Activated naive CD4-positive, alpha-beta T cell treated with anti-CD3 and anti-CD28 coated beads, Interleukin-2, amount 50 U/mL, for 72 hours (primary cell): ENCODE measurements at regions not wholly inside any gene's neighbourhood (a gene's known extent, or its start where the extent isn't known, plus 50 kb on each side); places are given as distances from the start of the nearest gene placed in this dataset.

Experiments used
- ATAC-seq, 2 donors: fragments of 150-1000 bp; cut with Tn5 transposase; 2 replicates each; pipeline ENCODE4 v1.10.0; 2021; ENCODE audit warnings: mild to moderate bottlenecking in 2 of 2, moderate library complexity in 2 of 2
- DNase-seq, 2 donors: peaks; one replicate each; pipeline ENCODE4 v3.0.0; 2021 to 2022; ENCODE audit warnings: low spot score in 2 of 2
- H3K27ac Mint-ChIP-seq, 2 donors: one replicate each; pipeline ENCODE4 v1.8.0; 2022; ENCODE audit warnings: mild to moderate bottlenecking in 2 of 2, mixed read lengths in 2 of 2
- H3K36me3 Mint-ChIP-seq, 2 donors: one replicate each; pipeline ENCODE4 v1.8.0; 2022; ENCODE audit warnings: mixed read lengths in 2 of 2
- H3K9me3 Mint-ChIP-seq, 2 donors: one replicate each; pipeline ENCODE4 v1.8.0; 2022; ENCODE audit warnings: mixed read lengths in 2 of 2

- Mint-ChIP-seq H3K9me3 (peaks cover 5 to 10% of the 10 kb centered on the region in 2 donors), H3K36me3 (no peaks in the 10 kb centered on the region), H3K27ac (no peak overlapping the region)
- no peak for DNase-seq
- no peak for ATAC-seq
These were observed 139.2 kb downstream of the RASSF9 start for GRCh38 chr12:85697003-85697402.

DNA sequence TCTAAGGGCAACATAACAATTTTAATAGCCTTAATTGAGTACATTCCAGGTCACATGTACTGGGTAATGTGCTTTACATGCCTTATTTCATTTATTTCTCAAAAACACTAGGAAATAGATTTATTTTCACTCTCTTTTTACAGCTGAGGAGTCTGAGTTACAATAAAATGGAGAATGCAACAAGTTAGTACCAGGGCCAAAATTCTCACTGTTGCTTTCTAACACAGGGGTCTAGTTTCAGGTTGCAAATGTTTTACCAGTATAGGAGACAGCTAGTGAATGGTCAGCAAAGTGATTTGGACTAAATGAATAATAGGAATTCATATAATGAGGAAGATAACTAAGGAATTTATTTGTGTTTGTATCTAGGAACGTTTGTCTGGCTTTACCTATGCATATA is 137.3 kb downstream of the RASSF9 start:
- DNase-seq (no peak), ATAC-seq (no peak)
- no peak overlapping the region for H3K27ac Mint-ChIP-seq
- H3K36me3 Mint-ChIP-seq = no peaks in the 10 kb centered on the region
- peaks cover 5 to 12% of the 10 kb centered on the region in 2 donors for H3K9me3 Mint-ChIP-seq

DNA sequence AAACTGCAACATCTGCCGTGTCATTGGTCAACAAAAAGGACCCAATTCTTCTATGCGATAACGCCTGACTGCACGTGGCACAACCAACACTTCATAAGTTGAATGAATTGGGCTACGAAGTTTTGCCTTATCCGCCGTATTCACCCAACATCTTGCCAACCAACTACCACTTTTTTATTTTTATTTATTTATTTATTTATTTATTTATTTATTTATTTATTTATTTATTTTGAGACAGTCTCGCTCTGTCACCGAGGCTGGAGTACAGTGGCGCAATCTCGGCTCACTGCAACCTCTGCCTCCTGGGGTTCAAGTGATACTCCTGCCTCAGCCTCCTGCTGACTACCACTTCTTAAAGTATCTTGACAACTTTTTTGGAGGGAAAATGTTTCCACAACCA is 127.4 kb downstream of the RASSF9 start:
- H3K36me3 Mint-ChIP-seq = no peaks in the 10 kb centered on the region
- no peak for DNase-seq
- H3K27ac Mint-ChIP-seq = no peak overlapping the region
- H3K9me3 Mint-ChIP-seq = peaks cover 7 to 16% of the 10 kb centered on the region in 2 donors
- no peak for ATAC-seq

DNA sequence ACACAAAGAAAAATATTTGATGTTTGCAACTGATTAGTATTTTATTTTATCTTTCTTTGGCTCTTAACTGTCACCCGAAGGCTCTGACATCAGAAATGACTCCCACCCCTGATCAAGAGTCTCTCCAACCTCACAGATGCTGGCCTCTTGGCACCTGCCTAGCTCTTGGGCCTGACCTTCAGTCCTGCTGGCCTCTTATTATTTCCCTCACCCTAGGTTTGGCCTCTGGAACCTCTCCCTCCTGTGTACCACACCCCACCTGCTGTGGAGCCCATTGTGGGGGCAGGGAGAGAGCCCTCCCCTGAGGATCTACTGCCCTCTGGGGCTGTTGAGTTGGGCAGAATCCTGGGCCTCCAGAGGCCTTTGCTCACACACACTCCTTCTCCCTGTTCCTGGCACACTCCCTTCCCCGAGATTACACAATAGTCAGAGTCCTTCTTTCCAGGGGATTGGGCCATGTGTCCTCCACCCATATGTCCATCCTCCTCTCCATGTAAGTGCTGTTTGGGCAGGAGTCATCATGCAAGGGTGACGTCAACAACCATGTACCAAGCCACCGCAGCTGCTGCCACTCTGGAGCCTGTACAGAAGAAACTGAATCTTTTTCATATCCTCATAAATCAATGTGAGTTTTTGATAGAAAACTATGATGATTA is 124.3 kb downstream of the RASSF9 start:
- Mint-ChIP-seq H3K36me3 (no peaks in the 10 kb centered on the region), H3K27ac (no peak overlapping the region), H3K9me3 (peaks cover 10% of the 10 kb centered on the region in 2 donors)
- no peak for ATAC-seq
- no peak for DNase-seq

- Mint-ChIP-seq H3K9me3 (peaks cover 14% of the 10 kb centered on the region in 2 donors), H3K27ac (no peak overlapping the region), H3K36me3 (no peaks in the 10 kb centered on the region)
- DNase-seq = no peak
- ATAC-seq = no peak
These were observed 122.8 kb downstream of the RASSF9 start for GRCh38 chr12:85713373-85713772.

DNA sequence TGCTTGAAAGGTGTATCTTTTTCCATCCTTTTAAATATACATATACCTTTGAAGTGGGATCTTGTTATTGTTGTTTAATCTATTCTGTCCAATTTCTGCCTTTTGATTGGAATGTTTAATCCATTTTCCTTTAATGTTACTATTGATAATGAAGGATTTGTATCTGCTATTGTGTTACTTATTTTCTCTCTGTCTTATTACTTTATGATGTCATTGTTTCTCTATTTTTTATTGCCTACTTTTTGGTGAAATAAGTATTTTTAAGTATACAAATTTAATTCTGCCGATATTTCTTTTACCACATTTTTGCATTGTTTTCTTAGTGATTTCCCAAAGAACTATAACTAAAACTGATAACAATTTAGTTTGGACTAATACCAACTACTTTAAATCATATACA is 121.8 kb downstream of the RASSF9 start:
- DNase-seq (no peak), ATAC-seq (no peak)
- H3K9me3 Mint-ChIP-seq = peaks cover 15% of the 10 kb centered on the region in 2 donors
- no peak overlapping the region for H3K27ac Mint-ChIP-seq
- H3K36me3 Mint-ChIP-seq = no peaks in the 10 kb centered on the region

DNA sequence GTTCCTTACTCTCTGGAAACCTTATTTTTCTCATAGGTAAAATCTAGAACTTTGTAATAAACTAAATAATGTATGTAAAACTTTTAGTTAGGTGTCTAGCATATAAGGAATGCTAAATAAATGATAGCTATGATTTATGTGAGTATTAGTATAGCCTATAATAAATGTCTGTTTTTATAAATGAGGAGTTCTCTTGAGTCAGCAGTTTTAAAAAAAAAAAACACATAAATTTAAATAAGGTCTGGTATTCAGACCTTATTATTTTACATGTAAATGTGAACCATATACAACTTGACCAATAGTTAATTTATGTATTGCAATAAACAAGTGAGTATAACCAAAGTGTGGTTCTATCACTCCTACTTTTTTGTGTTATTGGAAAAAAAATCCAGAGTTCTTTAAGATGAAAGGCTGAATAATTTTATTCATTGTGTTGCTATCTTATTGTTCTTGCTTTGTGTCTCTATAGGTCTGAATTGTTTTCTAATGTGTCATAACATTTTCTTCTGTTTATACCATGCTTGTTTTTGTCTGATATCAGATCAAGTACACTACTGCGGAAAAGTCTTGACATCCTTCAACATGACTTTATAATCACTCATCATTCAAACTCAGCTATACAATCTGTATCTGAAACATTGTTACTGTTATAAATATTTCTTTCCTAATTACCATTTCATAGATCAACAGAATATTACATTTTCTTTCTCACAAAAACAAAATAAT is 115.7 kb downstream of the RASSF9 start:
- H3K9me3 Mint-ChIP-seq = peaks cover 9 to 12% of the 10 kb centered on the region in 2 donors
- no peak overlapping the region for H3K27ac Mint-ChIP-seq
- no peak for DNase-seq

DNA sequence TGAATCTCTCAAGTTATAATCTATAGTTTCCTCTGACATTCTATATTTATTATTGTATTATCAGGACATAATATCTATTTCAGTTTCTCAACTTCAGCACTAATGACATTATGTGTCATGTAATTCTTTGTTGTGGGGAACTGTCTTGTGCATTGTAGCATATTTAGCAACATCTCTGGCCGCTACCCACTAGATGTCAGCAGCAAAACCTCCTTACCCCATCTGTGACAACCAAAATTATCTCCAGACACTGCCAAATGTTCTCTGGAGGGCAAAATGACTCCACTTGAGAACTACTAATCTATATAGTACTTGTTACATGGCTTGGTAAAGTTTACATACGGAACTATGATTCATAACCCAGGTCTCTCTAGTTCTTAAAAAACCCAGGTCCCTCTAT is 110.2 kb downstream of the RASSF9 start:
- peaks cover 3 to 4% of the 10 kb centered on the region in 2 donors for H3K9me3 Mint-ChIP-seq
- ATAC-seq (no peak), DNase-seq (no peak)
- H3K36me3 Mint-ChIP-seq = no peaks in the 10 kb centered on the region
- no peak overlapping the region for H3K27ac Mint-ChIP-seq

More for the DNA sequence above, 115.7 kb downstream of the RASSF9 start:
- ATAC-seq = no peak
- no peaks in the 10 kb centered on the region for H3K36me3 Mint-ChIP-seq

- H3K9me3 Mint-ChIP-seq = no peaks in the 10 kb centered on the region
- H3K36me3 Mint-ChIP-seq = no peaks in the 10 kb centered on the region
- no peak for DNase-seq
- ATAC-seq = no peak
- H3K27ac Mint-ChIP-seq = no peak overlapping the region
These were observed 102.9 kb downstream of the RASSF9 start for GRCh38 chr12:85733221-85733840.

DNA sequence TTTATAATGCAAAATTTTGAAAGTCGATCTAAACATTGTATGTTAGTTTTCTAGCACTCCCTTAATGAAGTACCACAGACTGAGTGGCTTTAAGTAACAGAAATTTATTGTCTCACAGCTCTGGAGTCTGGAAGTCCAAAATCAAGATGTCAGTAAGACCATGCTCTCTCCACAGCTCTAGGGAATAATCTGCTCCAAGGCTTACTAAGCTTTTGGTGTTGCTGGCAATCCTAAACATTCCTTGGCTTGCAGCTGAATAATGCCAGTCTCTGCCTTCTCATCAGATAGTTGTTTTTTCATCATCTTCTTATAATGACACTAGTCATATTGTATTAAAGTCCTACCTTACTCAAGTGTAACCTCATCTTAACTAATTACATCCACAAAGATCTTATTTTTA is 102.2 kb downstream of the RASSF9 start:
- Mint-ChIP-seq H3K36me3 (no peaks in the 10 kb centered on the region), H3K27ac (no peak overlapping the region), H3K9me3 (no peaks in the 10 kb centered on the region)
- ATAC-seq = no peak
- DNase-seq = no peak

GRCh38 chr12:85740186-85740585 is 96.0 kb downstream of the RASSF9 start:
- DNase-seq (no peak), ATAC-seq (no peak)
- peaks cover 3 to 10% of the 10 kb centered on the region in 2 donors for H3K9me3 Mint-ChIP-seq
- no peaks in the 10 kb centered on the region for H3K36me3 Mint-ChIP-seq
- H3K27ac Mint-ChIP-seq = no peak overlapping the region

DNA sequence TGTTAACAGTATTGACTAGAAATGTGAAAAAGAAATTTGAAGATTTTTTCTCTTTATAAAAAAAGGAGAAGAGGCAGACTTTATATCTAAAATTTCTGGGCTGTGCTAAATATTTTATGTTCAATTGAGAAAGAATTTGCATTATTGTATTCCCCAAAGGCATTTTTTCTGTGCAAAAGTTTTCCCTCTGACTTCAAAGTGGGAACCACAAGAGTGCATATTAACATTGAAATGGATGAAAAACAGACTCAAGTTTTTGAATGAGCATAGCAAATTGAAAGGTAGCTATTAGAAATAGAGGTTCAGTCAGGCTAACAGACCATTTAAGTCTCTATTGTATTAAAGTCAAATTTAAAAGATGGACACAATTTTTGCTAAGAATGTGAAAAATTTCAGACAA is 95.2 kb downstream of the RASSF9 start:
- no peak for ATAC-seq
- no peak overlapping the region for H3K27ac Mint-ChIP-seq
- no peak for DNase-seq
- no peaks in the 10 kb centered on the region for H3K36me3 Mint-ChIP-seq
- peaks cover 3 to 10% of the 10 kb centered on the region in 2 donors for H3K9me3 Mint-ChIP-seq

DNA sequence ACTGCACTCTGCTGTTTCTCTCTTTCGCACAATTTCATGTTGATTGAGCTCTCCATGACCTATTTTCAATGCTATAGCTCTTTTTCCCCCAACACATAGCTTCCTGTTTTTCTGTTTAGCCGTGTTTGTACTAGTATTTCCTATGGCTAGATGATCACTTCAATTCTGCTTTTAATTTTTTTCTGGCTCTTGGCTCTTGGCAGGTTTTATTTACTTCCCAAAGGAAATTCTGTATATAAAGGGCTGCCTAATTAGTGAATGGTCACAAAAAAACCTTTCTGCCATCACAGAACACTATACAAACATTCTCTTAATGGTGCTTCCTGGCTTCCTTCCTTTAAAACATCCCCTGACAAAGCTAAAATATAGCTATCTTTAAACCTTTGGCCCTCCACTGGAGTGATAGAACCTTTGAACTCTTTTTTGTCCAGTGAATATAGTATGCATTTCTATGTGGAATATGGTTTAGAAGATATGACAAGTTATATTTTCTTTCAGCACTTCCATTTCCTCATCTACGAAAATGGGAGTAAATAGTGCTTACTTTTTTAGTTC is 88.2 kb downstream of the RASSF9 start:
- Mint-ChIP-seq H3K27ac (no peak overlapping the region), H3K36me3 (no peaks in the 10 kb centered on the region), H3K9me3 (peaks cover 3 to 4% of the 10 kb centered on the region in 2 donors)
- no peak for ATAC-seq
- DNase-seq = no peak
